Esophagus mucosa (tissue), 1 donor: ENCODE measurements at regions not wholly inside any gene's neighbourhood (a gene's known extent, or its start where the extent isn't known, plus 50 kb on each side); places are given as distances from the start of the nearest gene placed in this dataset.

Experiments used
- ATAC-seq: fragments of 200-7000 bp; cut with Tn5 transposase; one replicate; pipeline ENCODE4 v1.9.1; 2020
- donor health status: DM: yes; HTN: yes; CAD: no.

DNA sequence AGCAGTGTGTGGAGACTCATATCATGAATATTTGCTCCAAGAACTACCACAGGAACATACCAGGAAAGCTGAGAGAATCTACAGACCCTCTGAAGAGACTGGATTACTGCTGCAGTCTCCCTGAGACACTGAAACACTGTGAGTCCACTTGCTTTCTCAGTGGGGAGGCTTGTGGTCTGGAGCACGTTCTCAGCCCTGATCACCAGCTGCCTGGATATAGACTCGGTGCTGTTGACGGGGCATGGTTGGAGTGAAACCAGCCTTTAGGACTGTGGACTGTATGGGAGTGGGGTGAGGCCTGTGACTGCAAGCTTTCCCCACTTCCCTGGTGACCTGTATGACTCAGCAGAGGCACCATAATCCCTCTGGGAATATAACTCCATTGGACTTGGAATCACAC, 525.8 kb upstream of the FBXO33 start:
- ATAC-seq = no peak

DNA sequence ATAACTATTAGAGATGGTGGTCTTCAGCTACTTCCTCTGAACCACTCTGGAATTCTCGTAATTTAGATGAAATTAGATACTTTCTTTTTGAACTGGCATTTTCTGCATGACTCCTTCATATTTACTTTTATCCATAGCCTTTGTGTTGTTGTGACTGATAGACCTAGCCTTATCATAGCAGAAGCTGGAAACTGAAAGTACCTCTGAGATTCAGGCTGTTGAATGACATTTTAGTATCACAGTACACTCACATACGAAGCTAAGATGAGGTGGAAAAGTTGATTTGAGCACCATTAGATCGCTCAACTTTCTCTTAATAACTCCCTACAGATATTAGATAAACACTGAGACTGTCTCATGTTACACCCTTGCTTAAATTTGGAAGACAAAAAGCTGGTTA, 525.1 kb upstream of the FBXO33 start:
- ATAC-seq = no peak

DNA sequence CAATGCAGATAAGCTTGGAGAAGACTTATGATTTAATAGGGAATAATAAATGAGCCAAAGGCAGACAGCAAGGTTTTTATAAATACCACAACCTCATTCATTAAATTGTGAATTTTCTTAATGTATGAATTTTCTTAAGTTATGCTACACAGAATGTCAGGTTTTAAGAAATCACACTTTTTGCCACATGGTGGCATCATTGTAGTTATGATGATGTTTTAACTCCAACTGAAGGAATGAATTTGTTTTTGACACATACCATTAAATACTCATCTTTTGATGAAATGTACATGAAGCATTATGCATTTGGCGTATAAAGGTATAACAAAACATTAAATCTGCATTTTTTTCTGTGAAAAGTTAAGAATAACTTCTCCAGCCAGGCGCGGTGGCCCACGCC, 524.1 kb upstream of the FBXO33 start:
- ATAC-seq = no peak

- ATAC-seq = no peak
Observed at GRCh38 chr14:39948235-39948634, 516.0 kb upstream of the FBXO33 start.

- ATAC-seq = no peak
Observed at GRCh38 chr14:39946807-39947206, 514.6 kb upstream of the FBXO33 start.

DNA sequence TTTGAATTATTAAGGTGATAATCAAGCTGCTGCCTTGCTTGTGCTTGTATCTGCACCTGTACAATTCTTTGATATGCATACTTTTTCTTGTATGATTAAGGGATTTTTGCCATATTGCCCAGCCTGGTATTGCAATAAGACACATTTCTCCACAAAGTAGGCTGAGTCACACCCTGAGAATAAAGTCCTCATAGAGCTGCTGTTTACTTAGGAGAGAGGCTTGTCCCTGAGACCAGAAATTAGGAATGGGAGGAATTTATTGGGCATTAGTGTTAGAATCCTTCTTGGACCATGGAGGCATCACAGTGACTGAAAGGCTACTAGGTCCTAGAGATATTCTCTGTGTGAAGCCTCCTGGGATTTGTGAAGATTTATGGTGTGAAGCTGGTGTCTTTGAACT, 506.8 kb upstream of the FBXO33 start:
- no peak for ATAC-seq

GRCh38 chr14:39912192-39913100, 480.2 kb upstream of the FBXO33 start:
- no peak for ATAC-seq

GRCh38 chr14:39897657-39898056, 465.4 kb upstream of the FBXO33 start:
- no peak for ATAC-seq

GRCh38 chr14:39890026-39890425, 457.8 kb upstream of the FBXO33 start:
- ATAC-seq = no peak

DNA sequence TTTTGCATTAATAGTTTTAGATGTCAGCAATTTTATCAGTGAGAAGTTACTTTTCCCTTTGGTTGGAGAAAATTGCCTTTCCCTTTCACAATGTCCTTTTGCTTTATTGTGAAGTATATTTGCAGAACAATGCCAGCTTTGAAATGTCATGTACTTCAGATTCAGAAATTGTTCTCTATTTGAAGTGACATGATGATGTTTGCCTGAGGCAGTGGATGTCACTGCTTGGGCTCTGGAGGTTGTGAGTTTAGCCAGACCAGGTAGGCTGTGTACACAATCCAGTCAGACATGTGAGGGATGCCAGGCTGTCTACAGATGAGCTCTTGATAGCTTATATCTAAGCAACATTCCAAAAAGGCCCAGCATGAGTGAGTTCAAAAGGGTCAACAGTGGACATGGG, 451.9 kb upstream of the FBXO33 start:
- no peak for ATAC-seq

DNA sequence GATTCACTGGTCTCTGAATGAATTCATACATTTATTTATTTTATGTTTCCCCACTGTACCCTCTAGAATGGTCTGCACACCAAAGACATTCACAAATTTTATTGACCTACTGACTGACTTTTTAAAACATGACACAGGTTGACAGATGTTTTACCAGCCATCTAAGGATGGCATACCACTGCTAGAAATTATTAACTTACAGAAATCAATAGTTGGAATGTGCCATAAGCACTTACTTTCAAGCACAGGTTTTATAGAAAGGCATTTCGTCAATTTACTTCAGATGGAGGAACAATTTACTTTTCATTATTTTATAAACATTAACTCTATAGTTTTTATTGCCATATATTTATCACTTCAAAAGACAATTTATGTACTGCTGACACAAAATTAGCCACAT, 448.7 kb upstream of the FBXO33 start:
- ATAC-seq = no peak

DNA sequence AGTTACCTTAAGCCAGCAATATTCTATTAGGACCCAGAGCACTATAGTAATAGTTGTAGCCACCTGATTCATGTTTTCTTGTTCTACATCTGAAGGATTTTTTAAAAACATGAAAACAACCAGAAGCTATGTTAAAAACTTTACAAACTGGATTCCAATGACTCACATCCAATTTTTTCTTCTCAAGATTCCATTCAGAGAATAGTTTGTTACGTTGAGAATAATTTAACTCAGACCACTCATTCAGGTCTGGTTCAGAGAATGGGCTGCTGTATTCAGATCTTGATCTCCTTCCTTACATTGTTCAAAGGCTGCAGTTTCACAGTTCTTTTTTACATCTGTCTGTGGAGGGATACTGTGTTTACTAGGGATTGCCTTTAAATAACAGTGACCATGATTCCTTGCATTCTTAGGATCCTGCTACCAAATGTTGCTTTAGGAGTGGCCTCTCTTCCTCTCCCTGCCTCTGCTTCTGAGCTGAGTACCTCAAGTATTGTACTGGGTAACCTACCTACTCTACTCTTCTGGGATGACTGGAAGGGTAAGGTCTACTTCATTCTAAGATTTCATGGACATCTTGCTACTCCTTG, 448.0 kb upstream of the FBXO33 start:
- no peak for ATAC-seq

DNA sequence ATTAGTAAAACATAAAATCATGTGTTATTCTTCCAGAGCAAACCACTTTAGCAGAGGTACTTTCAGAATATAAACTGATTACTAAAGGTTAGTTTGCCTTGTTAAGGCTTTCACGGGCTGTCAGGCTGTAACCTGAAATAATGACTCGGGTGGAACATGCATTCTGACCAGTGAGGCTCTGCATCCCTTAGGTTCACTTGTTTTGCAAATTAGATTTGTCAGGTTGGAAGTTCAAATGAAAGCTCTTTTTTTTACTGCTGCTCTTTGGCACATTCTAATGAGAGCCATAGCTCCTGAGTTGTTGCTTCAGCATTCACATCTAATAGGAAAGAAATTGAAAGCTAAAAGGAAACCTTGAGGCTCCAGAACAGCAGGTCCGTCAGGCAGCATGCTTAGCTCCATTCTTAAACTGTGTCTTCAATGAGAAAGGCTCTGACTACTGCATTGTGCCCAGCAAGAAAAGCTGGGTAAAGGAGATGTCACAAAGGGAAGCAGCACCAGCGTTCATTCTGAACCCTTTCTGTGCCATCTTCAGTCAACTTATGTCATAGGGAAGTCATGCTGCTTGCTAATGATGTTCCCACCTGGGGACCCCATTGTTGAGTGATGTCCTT, 445.5 kb upstream of the FBXO33 start:
- no peak for ATAC-seq

- no peak for ATAC-seq
Observed at GRCh38 chr14:39876916-39877315, 444.7 kb upstream of the FBXO33 start.

DNA sequence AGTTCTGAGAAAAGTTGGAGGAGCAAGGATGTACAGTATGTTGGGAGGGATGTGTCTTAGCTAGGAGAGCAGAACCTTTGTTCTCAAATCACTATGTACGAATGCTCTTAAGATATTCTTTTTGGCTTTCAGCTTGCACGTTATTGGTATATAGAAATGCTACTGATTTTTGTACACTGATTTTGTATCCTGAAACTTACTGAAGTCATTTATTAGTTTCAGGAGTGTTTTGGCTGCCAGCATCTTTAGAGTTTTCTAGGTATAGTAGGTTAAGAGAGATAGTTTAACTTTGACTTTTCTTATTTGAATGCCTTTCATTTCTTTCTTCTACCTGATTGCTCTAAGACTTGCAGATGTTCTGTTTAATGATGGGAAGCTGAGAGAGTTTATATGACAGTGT, 442.8 kb upstream of the FBXO33 start:
- no peak for ATAC-seq

GRCh38 chr14:39873791-39874190, 441.6 kb upstream of the FBXO33 start:
- ATAC-seq = no peak

- ATAC-seq = no peak
Observed at GRCh38 chr14:39868949-39869348, 436.7 kb upstream of the FBXO33 start.

DNA sequence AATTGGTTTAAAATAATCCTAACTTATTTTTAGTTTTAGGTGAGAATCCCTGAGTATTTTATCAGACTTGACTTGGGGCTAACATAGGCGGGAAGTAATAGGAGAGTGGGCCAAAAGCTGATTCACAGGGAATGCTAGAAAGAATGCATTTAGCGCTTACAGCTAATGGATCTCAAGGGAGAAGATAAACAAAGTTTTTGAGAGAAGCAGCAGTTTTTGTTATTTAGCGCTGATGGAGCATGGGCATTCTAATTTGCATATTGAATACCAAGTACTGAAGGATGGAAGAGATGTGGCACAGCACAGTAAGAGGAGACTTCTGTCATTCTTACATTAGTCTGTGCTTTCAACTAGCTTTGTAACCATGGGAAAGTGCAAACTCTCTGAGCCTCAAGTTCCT, 436.0 kb upstream of the FBXO33 start:
- no peak for ATAC-seq

DNA sequence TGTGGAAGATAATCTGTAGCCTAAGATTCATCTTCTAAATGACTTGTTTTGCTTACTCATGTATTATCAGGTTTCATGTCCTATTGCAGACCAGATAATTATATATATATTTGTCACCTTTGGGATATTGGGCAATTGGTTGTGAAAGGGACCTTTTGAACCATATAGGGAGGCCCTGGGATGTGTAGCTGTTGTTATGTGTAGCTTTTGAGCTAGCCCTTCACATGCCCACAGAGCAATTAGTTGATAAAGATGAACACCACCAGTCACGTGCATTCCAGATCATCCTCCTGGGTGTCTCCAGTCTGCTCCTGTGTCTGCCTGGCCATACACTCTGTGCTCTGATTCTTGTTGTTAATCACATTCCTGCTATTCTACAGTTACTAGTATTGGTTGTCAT, 431.2 kb upstream of the FBXO33 start:
- no peak for ATAC-seq

DNA sequence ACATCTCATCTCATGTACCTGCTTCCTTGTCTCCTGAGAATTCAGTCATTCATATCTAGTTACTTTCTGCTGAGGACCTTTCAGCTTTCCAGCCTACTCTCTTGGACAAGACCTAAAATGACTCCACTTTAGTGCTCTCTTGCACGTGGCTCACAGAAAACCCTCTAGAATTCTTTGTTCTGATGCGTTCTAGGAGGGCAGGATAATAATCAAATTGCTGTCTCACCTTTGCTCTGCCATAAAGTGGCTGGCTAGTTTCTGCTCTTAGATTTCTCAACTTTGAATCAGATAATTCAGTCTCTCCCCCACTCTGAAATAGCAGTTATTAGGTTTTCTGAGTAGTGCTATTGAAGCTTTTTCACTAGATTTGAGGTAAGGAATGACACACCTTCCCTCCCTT, 429.5 kb upstream of the FBXO33 start:
- no peak for ATAC-seq

DNA sequence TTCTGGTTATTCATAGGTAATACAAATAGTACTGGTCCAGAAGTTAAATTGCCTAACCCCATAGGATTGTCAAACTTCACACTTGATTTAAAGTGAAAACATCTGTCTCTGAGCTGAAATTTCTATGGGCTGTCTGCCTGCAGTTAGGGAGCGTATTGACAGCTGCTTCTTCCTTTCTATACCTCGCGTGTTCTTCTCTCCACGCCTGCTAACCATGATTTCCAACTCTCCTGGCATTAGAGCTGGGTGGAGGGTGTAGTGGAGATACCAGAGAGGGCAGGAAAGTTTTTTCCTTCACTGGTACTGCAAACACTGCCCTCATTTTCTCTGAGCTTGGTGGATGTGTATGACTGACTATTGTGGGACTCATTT, 429.0 kb upstream of the FBXO33 start:
- ATAC-seq = no peak

- ATAC-seq = no peak
Observed at GRCh38 chr14:39860596-39861228, 428.5 kb upstream of the FBXO33 start.

DNA sequence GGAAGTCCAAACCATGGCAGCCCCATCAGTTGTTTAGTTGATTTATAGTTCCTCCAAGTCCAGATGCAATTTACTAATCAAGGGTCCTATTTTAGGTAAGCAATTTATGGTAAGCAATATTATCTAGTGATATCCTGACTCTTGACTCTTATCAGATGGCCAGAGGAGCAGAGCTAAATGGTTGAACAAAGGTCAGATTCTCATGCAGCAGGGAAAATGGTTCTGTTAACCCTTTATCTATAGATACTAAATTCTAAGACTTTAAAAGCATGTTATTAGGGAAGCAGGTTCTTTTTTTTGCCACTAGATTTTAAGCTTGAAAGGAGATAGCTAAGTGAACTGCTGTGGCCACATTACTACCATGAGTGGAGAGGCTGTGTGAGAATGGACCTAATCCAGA, 427.1 kb upstream of the FBXO33 start:
- no peak for ATAC-seq
